GM19395 (cell line): ENCODE measurements at regions not wholly inside any gene's neighbourhood (a gene's known extent, or its start where the extent isn't known, plus 50 kb on each side); places are given as distances from the start of the nearest gene placed in this dataset.
"Not testable (repeated sequence)": the region's sequence is repeated elsewhere in the genome, so short reads cannot be mapped to it uniquely, and the experiment has no call there.

Experiments used
- ATAC-seq: cut with Tn5 transposase; IDR thresholded peaks from one replicate; pipeline ENCODE4 v1.9.1; 2021; ENCODE audit warnings: mild to moderate bottlenecking, moderate library complexity; ENCODE audit not compliant: unreplicated experiment

DNA sequence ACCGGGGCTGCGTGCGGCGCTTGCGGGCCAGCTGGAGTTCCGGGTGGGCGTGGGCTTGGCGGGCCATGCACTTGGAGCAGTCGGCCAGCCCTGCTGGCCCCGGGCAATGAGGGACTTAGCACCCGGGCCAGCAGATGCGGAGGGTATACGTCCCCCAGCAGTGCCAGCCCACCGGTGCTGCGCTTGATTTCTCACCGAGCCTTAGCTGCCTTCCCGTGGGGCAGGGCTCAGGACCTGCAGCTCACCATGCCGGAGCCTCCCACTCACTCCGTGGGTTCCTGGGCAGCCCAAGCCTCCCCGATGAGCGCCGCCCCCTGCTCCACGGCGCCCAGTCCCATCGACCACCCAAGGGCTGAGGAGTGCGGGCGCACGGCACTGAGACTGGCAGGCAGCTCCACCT lies 51.4 kb upstream of the INPP4B start:
- not testable (repeated sequence) for ATAC-seq

DNA sequence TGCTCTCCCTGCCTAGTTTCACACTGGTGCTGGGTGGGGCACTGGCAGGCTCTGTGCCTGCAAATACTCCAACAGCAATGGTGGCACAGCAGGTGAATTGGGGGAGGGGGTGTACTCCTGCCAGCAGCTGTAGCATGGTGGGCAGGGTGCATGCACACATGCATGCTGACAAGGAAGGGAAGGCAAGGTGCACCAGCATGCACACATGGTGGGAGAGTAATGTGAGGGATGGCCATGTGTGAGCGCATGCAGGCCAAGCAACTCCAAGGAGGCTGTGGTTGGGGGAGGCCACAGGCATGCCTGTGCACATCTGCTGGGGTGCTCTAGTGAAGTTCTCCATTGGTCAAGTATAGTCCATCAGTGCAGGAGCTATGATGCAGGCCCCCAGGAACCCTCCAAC lies 54.5 kb upstream of the INPP4B start:
- ATAC-seq = no peak

DNA sequence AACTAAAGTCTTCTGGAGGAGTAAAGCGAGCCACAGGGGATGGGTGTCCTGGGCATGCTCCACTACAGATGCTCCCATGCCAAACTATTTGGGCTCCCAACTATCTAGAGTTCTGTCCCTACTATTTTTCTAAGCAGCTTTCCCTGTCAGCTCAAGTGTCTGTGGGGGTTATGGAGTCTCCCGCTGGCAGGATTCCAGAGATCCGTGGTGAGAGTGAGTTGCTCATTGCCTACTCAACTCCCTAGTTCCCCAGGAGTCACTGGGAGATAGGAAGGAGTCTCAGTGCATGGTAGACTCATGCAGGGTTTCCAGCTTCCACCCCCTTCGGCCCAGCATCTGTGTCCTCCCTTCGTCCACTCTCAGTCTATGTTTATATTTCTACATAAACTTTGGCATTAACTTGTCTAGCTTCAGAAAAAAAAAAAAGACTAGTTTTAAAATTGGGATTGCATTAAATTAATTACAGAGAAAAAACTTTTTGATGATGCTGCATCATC lies 55.1 kb upstream of the INPP4B start:
- ATAC-seq = no peak

DNA sequence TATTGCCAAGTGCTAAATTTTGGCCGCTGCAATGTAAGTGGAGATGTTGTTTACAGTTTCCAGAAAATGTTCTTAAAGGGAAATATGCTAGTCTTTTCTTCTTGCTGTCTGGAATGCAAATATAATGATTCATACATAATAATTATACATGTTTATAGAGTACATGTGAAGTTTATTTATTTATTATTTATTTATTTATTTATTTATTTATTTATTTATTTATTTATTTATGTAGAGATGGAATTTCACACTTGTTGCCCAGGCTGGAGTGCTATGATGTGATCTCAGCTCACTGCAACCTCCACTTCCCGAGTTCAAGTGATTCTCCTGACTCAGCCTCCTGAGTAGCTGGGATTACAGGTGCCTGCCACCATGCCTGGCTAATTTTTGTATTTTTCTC lies 57.5 kb upstream of the INPP4B start:
- not testable (repeated sequence) for ATAC-seq

DNA sequence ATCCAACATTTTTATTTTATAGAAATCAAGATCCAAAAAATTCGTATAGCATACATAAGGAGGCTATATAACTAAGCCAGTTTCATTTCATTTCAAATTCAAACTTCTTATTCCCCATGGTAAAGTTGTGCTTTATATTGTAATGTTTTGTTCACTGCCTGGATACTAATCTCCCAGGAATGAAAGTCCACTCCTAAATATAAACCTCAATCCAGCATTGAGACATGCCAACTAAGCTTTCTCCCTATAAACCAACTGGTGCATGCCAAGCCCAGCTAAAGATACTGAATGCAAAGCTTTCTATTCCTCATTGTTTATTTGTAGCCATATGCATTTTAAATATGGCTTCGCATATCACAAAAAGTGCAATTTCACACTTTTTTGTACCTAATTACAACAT lies 63.8 kb upstream of the INPP4B start:
- ATAC-seq = no peak

DNA sequence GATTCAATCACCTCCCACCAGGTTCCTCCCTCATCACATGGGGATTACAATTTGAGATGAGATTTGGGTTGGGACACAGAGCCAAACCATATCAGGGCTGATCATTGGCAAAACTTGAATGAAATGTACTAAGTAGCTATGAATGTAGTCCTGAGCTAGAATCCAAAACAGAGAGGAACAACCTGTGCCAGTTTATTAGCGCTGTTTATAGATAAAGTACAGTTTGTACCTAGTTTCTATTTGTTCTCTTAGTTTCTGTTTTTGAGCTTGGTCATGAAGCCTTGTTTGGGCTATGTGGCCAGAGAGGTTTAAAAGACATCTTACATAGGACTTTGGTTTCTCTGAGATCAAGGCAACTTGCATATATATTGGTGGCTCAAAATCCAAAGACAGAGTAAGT lies 66.9 kb upstream of the INPP4B start:
- no peak for ATAC-seq

DNA sequence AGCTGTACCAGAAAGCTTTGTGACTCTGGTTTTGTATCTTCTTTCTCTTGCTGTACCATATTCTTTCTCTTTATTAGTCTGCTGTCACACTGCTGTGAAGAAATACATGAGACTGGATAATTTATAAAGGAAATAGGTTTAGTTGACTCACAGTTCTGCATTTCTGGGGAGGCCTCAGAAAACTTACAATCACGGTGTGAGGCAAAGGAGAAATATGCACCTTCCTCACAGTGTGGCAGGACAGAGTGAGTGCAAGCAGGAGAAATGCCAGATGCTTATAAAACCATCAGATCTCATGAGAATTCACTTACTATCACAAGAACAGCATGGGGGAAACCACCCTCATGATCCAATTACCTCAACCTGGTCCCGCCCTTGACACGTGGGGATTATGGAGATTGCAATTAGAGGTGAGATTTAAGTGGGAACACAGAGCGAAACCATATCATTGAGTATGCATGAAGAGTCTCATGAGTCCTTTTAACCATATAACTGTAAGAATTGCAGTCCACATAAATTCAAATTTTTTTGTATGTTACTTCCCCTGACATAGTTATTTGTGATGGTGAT lies 67.4 kb upstream of the INPP4B start:
- no peak for ATAC-seq

DNA sequence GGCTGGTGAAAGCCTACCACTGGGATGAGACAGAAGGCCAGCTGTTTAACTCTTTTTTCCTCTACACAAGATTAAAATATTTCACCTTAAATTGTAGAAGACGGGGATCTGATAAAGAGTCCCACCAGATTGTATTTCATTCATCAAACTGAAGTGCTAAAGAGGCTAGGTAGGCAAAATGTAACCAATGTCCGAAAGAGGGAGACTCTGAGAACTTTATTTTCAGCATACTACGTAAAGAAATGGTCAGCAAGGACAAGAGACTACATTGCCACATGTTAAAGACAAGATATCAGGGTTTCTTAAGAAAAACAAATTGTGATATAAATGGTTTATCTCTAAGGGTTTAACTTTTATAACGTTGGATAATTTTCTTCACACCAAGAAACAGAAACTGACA lies 71.6 kb upstream of the INPP4B start:
- no peak for ATAC-seq

DNA sequence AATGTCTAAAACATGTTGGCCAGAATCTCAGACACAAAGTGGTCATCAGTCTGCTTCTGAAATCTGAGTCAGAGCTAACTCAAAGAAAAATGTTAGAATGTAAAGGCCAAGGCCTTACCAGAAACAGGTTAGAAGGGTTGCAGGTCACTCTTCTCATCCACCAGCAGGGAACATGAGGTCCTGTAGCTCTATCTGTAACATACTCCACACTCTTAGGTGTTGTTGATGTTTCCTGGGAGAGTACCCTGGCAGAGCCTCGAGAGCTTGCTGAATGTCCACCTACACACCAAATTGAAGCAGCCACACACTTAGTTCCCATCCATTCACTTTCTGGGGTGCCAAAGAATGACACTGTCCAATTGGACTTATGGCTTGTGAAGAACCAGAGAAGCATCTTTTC lies 76.6 kb upstream of the INPP4B start:
- ATAC-seq = no peak

DNA sequence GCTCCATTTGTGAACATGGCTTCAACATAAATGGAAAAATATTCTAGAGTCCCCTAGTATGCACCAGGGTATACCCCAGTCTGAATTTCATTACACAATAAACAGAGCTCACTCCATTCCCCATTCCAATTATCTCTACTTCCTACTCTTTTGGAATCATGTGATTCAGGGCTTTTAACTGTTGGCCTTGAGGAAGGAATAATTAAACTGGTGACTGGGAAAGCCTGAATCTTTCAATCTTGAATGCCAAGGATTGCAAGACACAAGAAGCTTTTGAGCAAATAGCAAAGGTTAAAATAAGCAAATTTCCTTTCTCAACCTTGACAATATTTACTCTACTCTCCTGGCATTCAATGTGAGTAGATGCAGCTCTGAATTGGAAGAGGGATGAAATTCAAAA lies 77.5 kb upstream of the INPP4B start:
- ATAC-seq = no peak

DNA sequence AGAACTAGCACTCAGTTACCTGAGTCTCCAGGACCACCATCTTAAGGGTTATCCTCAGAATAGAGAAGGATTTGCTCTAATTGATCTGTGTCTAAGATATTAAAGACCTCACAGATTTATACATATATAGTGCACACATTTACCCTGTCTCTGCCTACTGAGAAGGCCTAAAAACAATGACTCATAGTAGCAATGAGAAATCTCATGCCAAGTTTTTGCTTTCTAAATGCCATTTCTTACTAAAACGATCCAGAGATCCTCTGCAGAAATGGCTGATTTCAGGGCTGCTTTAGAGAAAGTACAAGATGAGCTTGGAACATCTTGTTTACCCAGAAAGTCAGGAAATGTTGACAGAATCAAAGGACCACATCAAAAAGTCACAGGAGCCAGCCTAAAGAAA lies 79.1 kb upstream of the INPP4B start:
- no peak for ATAC-seq

DNA sequence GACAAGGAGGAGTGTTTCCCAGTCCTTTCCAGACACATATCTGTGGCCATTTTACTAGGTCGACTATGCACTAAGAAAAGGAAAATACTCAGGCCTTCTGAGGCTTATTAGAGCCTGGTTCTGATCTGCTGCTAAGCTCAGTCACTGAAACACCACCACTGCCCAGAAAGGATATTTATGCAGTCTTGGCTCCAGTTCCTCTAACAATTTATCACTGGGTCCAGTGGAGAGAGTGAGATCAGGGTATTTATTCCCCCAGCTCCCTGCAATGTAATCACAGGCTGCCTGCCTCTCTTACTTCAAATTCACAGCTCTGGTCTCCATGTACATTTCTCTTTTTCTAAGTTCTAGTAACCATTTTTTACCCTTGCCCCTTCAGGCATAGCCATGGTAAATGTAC lies 81.6 kb upstream of the INPP4B start:
- no peak for ATAC-seq

DNA sequence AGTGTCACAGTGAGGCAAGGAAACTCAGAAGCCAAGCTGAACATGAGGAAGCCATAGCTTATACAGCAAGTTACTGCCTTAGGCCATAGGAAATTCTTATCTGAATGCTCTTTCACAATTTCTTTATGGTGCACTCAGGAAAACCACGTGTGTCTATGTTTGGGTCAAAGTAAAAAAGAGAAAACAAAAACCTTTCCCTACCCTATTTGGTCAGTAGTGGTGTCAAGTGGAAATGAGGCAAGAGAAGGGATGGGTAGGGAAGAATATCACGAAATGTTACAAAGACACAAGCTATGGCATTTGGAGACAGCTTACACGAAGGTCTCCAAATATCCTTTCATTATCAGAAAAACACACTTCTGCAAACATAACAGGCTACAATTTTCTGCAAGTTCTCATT lies 83.4 kb upstream of the INPP4B start:
- no peak for ATAC-seq

DNA sequence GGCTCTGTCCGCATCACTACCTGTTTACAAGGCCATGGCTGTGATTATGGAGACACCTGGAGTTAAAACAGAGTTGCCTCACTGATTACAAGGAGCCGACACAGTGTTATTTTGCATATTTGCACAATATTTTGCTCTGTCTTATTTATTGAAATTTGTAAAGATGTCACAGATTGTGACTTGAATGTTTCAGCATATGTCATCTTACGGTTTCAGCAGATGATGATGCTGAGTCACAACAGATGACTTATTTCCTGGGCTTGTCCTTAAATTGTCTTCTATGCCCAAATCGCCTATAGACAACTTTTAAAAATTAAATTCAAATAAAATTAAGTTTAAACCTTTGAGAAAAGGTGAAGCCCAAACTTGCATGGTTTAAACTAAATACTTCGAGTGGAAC lies 87.1 kb upstream of the INPP4B start:
- ATAC-seq = no peak

DNA sequence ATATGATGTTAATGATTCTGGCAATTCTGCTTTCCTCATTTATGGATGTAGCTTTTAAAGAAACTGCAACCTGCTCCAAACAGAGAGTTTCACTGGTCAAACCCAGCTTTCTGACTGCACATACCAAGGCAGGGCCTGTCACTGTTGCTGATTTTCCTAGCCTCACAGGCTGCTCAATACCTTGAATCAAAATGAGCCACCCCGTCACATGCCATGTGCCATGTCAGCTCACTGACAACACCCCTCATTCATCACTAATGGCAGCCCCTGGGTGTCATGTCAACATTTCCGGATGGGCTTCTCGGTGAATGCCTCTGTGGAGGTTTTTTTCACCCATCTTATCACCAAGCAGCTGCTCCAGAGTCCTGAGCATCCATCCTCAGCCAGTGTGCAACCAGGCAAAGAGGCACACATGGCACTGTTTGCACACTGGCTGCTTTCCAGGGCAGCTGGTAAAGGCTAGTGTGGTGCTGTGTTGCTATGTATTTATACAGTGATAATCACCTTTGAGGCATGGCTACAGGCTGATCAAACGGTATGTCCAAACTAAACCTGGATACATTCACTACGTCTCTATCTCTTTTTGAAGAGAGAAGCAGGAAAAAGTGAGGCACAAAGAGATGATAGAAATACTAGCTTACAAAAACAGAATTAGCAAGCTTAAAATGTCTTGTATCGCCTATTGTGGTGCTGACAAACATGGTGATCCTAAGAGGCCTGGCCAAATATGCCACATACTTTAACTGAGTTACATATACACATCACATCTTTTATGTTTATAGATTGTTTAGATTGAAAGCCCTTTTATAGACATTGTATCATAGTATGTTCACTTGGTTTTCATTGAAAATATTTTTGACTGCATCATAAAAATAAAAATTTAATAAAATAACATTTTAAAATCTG lies 94.6 kb upstream of the INPP4B start:
- ATAC-seq = no peak

DNA sequence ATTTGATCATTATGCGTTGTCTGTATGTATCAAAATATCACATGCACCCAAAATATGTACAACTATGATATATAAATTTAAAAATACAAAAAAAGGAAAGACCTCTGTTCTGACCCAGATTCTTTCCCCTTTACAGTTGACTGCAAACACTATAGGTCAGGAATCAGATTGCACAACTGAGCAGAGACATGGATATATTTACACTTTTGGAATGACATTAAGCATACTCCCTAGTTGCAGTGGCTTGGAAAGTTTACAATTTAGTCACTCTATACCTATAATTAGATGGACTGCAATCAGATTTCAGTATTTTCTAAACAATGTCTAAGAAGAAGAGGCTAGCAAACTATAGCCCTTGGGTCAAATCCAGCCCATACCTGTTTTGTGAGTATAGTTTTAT lies 98.5 kb upstream of the INPP4B start:
- no peak for ATAC-seq

DNA sequence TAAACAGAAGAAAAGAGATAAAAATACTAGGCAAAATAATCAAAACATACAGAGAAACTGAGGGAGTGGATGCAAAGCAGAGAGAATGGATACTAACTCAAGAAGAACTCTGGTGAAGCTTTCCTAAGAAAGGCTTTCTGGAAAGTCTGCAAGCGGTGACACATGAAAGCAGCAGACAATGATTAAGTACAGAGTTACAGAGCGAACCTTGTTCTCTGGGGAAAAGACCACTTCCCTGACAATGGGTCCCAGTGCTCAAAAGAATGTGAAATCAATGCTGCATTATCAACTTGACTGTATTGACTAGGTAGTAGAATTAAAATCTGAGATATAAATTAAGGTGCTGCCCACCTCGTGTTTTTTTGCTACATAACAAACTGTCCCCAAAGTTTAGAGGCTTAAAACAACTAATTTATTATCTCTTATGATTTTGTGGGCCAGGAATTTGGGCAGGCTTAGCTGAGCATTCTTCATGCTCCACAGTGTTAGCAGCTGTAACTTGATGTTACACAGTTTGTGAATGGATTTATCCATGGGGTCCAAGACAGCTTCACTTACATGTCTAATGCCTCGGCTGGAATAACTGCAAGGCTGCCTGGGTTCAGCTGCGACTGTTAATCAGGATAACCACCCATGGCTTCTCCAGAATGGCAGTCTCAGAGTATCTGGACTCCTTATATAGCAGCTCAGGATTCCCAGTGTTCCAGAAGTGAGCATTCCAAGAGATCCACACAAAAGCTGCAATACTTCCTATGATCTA lies 106.9 kb upstream of the INPP4B start:
- ATAC-seq = no peak

DNA sequence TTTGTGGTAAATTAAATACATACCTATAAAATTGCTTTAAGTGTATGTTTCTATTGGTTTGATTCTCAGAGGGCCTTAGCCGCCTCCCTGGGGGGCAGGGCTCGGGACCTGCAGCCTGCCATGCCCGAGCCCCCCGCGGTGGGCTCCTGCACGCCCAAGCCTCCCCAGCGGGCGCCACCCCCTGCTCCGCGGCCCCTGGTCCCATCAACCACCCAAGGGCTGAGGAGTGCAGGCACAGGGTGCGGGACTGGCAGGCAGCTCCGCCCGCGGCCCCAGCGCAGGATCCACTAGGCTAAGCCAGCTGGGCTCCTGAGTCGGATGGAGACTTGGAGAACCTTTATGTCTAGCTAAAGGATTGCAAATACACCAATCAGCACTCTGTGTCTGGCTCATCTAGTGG lies 108.3 kb upstream of the INPP4B start:
- no peak for ATAC-seq

DNA sequence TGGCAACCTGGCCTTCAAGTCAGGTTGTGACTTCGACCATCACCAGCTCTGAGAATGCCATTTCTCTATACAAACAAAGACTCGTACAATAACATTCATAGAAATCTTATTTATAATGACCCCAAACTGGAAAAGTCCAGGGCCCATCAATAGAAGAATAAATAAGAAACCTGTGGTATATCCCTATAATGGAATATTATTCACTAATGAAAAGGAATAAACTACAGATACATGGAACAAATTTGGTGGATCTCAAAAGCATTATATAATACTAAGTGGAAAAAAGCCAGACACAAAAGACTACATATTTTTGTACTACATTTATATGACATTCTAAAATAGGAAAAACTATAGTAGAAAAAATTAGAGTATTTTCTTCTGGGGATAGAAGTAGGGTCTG lies 109.4 kb upstream of the INPP4B start:
- ATAC-seq = no peak

DNA sequence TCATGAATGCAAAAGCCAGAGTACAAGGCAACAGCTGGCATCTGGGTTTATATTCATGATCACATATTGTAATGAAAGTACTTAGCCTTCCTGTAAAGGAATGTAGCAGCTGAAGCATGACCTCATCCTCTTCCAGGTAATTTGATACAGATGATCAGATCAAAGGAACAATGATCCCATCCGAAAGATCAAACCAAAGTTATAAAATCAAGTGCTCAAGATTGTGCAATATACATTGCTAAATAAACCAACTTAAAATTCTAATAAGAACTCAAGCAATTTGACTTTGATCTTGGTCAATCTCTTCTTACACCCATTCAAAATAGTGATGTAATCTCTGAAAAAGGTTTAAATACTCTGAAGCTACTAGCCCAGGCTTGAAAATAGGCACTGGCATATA lies 113.1 kb upstream of the INPP4B start:
- no peak for ATAC-seq

DNA sequence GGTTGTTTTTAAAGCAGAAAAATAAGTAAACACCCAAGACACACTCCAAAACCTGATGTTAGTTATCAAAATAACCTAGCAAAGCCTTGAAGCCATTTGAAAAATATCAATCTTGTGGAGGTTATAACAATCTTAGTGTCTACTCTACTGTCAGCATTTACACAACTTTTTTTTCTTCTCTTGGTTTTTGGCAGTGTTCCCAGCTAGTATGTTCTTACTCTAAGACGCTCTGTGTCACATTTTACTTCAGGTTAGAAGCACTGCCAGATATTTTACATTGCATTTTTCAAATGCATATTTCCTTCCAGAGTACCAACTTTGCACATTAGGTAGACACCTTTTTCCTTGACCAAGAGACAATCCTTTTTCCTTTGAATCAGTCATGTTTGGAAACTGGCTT lies 114.0 kb upstream of the INPP4B start:
- ATAC-seq = no peak
